NOMO-1 treated with dmso at 0.1 percent for 144 hours (cell line): ENCODE measurements at regions not wholly inside any gene's neighbourhood (a gene's known extent, or its start where the extent isn't known, plus 50 kb on each side); places are given as distances from the start of the nearest gene placed in this dataset.
"Not testable (repeated sequence)": the region's sequence is repeated elsewhere in the genome, so short reads cannot be mapped to it uniquely, and the experiment has no call there.

Experiments
- DNase-seq: peaks from one replicate; lab custom pipeline; 2025; ENCODE audit not compliant: unreplicated experiment; lab: John Stamatoyannopoulos, UW

DNA sequence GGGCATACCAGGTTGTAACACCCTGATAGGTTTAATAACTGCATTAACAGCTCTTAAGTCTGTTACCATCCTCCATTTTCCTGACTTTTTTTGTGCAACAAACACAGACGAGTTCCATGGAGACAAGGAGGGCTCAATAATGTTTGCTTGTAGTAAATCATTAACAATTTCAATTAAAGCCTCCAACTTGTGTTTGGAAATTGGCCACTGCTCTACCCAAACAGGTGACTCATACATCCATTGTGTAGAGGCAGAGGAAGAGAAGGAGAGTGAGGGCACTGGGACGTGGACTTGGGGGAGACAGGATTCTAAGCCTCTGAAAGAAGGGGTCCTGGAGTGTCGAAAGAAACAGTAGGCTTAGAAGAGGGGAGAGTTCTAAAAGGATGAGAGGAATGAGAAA, 213.6 kb upstream of the KCNN2 start:
- DNase-seq, result no peak

DNA sequence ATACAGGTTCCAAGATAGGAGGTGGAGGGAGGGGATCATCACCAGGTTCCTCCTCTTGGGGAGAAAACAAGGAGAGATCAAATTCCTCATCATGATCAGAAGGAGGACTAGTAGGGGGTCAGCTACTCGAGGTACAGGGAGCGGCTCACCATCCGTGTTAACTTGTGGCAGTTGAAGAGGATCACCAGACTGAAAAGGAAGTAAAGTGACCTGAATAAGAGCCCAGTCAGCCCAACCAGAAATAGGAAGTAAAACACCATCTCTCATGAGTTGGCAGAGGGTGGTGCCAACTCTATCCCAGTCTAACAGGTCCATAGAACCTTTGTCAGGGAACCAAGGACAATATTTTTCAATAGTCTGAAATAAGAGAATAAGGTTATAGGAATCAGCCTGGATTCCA, 213.1 kb upstream of the KCNN2 start:
- not testable (repeated sequence) for DNase-seq

DNA sequence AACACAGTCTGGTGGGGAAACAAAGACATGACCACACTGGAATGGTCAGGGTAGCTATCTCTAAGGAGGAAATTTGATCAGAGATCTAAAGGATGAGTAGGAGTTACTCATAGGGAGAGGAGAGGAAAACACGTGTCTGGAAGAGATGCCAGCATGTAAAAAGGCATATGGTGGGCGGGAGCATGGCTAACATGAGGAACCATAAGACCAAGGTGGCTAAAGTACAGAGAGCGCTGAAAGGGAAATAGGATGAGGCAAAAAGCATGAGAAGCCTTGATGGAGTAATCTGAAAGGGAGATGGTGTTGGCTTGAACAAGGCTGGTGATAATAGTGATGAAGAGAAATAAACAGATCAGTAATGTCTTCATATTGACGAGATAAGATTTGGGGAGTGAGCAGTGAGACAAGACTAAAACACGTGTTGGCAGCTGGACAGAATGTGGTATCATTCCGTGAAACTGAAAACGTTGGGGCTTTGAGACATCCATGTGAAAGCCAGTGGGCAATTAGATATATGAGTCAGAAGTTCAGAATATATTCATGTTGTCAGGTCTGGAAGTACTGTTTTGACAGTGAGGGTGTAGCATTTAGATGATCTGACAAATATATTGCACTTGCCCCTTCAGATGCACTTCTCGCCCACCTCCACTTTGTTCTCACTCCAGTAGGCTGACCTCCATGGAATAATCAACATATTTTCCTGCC, 209.1 kb upstream of the KCNN2 start:
- no peak for DNase-seq

DNA sequence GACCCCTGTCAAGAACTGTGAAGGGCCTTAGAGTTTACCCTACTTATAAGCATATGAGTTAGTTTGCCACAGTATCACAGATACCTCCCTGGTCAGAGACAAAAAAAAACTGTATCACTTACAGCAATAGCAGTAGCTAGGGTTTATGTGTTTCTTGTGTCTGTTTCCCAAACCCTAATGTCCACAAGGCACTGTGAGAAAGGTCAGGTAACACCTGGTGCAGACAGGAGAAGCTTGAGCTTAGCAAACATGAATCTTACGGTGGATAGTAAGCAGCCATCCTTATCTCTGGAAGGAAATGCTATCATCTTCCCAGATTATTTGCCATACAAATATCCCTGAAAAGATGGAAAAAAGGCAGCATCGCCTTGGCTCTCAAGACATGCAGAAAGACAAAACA, 208.5 kb upstream of the KCNN2 start:
- DNase-seq, result no peak

DNA sequence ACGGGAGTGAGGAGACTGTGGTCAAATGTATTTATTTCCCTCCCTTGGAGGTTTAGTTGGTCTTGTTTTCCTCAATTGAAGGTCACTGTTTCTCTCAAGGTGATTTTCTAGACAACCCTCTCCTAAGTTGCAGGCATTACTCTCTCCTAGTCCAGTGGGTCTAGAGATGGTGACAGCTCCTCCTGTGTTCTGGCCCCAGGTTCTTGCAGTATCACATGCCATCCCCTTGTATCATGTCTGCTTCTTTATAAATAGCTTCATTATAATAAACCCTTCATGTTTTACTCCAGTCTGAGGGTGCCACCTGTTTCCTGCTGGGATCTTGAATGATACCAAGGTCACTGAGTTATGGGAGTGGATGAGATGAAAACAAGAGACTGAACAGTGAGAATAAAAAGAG, 208.0 kb upstream of the KCNN2 start:
- no peak for DNase-seq

DNA sequence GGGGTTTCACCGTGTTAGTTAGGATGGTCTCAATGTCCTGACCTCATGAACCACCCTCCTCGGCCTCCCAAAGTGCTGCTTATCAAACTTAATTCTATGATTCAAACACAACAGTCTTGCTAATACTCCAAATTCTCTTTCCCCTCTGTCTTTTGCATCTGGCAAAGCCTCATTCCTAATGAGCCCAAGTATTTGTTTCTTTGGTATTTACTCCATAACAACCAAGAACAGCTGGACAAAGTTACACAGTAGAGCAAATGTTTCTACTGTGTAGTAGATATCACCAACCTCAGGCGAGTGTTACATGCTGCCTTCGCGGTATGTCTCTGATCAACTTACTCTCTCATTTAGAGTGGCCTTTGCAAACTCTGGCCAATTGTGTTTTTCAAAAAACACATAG, 195.8 kb upstream of the KCNN2 start:
- no peak for DNase-seq

DNA sequence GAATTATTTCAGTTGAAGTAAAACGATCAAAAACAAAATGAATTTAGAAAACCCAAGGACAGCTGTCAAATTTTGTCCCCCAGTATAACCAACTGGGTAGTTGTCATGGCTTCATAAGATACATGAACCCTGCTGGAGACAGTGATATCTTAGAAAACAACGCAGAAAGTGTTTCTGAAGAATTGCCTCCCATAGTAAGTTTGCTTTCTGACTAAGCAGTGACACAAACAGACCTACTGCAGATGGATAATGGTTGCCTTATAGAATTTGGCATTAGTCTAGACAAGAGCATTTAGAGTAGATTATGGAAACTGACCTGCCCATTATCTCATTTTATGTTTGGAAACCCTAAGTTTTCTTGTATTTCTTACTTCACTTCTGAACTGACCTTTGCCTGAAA, 187.7 kb upstream of the KCNN2 start:
- DNase-seq, result no peak

DNA sequence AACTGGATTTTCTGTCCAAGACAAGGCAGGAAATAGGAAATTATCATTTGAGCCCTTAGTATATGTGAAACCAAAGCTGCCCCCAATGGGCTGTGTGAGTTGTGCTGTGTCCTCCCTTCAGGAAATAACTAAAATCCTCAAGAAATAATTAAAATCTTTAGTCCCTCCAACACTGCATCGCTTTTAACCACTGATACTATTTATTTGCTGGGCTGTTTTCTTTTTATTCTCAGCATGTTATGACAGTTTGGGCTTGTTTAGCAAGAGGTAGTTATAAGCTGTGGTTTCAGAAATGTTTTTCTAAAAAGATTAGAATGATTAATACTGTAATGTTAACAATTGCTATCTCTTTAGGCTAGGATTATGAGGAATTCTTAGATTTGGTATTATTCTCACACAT, 187.0 kb upstream of the KCNN2 start:
- DNase-seq, result no peak

DNA sequence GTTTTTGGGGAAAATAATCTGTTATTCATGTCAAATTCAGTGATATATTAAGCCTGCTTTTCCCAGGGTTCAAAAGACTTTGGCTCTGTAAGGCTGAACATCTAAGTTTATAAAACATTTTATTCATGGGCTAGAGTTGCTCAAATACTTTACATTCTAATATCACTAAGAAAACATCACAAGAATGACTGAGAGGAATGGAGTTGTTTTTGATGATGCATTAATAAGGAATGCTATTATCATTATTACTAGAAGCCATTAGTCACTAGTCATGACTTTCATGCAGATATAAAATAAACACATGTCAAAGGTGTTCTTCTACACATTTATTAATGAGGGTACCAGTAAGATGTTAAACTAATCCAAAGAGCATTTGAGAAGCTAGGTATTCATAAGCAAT, 185.5 kb upstream of the KCNN2 start:
- DNase-seq, result no peak

DNA sequence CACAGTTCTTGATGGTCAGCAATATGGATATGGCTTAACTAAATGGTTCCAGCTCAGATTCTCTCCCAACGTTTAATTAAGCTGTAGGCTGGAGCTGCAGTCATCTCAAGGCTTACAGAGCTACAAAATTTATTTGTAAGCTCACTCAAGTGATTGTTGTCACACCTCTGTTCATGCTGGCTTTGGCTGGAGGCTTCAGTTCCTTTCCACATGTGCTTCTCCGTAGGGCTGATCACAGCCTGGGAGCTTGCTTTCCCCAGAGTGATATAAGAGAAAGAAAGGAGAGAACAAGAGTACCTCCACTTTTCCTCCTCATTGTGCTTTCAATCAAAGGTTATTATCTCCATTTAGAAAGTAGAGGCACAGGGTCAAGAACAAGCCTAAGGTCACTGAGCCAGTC, 182.7 kb upstream of the KCNN2 start:
- no peak for DNase-seq

DNA sequence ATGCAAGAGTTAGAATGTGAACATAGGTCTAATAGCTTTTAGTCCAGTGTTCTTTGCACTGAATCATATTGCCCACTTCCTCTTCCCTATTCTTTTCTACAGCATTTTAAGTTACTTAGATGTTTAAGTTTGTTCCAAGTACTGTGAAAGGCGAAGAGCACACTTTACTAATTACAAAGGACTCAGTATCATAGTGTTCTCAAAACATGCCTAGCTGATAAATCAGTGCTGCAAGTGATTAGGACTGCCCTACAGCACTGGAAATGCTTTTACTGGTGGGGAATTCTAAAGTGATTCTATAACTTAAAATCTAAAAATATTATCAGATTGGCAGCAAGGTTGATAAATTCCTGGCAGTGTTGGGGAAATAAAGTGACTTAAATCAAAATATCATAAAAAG, 177.9 kb upstream of the KCNN2 start:
- DNase-seq, result no peak

DNA sequence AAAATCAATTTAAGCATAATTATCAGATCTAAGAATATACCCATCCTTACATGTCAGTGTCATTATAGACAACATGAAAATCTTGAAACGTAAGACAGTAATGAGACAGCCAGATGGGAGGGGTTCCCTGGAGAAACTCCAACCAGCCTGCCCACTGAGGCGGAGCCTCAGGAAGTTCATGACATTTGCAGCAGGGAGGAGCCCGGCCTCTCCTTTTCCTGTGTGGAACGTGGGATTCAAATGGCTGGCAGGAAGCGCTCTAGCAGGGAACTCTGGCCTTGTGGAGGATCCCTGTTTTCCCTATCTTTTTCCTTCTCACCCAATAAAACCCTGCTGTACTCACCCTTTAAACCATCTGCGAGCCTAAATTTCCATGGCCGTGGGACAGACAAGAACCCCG, 176.6 kb upstream of the KCNN2 start:
- no peak for DNase-seq

DNA sequence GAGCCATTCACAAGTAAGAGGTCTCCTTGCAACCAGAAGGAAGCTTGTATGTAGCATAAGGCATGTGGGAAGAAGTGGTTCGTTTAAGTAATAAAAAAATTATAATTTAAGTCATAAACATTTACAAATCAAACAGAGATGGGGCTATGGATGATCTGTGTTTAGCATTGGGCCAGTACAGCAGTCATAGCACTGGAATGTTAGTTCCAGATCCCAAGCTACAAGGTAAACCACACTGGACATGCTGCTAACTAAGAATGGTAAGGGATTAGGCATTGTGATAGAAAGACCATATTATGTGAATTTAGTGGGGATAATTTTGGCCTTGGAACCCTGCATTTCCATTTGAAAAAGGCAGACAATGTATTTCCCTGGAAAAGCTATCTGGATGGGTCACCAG, 170.4 kb upstream of the KCNN2 start:
- no peak for DNase-seq

DNA sequence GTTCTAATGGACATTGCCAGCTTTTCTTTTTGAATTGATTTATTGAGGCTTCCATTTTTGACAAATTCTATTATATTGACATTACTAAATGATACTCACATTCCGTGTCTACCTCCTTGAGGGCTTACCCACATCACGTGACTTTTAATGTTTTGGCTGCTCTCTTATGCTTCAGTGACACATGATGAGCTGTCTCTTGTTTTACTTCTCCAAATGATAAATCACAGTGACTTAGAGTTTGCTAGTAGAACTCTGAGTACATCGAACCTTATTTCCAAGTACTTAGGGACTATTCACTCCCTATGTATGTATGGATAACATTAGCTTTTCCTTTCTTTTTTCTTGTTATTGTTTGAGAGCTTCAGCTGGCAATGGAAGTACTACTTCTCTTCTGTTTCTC, 169.8 kb upstream of the KCNN2 start:
- DNase-seq, result no peak

DNA sequence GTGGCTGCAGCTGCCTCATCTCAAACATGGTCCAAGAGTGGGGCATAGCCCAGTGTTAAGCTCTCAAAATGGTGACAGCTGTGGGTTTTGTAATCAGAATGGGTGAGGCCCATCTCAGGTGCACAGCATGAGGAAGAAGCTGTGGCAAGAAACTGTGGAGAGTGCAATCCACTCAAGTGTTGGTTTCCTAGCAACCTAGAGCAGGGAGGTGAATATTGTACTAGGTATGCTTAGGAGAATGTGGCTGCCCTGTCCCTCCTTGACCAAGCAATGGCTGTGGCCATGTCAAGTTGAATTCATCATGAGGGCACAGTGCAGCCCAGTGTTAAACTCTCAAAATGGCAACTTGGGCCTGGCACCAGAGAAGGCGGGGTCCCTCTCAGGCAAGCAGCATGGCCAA, 160.5 kb upstream of the KCNN2 start:
- DNase-seq, result no peak

DNA sequence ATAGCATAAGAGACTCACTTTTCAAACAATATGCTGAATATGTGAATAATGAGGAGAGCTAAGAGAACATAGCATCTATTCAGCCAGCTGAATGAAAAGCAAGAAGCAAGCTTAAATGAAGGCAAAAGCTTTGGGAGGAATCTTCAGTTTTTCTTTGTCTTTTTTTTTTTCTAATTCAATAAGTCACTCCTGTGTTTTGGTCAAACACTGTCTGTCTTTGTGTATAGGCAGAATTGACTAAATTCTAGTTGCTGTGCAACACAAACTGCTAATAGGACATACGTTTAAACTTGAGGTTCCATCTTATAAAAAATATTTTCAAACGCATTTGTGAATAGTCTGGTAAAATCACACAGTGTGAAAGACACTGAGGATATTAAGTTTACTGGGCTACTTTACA, 156.9 kb upstream of the KCNN2 start:
- no peak for DNase-seq

DNA sequence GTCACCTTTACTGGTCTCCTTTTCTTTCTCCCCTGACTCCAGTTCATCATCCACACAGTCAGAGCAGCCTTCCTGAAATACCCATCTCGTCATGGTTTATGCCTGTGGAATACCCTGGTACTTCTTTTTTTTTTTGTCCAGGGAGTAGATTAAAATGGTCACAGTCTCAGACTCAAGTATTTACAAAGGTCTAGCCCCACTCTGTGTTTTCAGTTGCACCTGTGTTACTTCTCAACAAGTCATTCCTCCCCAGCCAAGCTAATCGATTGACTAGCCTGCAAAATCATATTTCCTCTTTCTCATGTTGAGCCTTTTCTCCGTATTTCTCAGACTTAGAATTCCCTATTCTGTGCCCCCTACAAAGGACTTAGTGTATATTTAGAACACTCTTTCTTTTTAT, 155.2 kb upstream of the KCNN2 start:
- DNase-seq, result no peak

DNA sequence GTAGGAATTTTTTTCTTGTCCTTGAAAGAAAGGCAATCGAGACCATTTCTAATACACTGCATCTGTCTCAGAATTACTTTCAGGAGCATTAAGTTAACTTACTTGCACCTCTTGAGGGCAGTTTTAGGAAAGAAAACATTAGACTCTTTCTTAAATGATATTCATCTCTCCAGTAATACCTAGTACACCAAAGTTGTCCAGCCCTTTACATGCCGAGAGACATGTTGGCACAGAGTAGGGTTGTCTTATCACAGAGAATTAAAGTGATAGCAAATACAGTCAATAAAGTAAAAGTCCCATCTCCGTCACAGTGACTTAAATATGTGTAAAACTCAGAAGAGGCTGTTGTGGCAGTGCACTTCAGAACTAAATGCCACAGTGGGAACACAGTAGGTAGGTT, 154.3 kb upstream of the KCNN2 start:
- DNase-seq, result no peak

DNA sequence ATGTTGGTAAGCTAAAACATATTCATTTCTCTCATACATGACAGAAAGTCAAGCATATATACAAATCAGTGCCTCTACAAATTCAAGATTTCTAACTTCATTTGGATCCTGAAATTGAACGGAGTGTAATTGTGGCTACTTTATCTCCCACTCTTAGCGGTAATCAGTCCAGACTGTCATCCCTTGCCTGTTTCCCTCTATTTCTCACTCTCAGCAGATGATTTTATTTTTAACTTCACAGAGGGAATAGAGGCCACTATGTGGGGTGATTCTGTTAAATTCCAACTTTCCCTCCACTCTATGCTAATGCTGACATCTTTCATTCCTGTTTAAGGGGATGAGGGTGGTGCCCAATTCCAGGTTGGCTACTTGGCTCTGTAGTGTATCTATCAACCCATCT, 153.8 kb upstream of the KCNN2 start:
- no peak for DNase-seq

DNA sequence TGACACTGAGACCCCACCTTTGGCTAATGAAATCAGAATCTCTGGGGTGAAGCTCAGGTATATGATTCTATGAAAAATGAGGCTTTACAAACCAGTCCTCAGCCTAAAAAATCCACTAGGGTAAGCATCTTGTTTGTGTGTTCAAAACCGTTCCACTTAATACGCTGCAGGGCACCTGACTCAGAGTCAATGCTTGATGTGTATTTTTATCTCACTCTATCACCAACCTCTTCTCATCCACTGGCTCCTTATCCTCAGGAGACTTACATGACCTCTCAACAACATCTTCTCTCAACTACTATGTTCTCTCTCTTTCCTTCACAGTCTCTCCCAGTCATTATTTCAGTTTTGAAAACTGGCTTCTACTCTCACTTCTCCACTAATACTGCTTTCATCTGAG, 153.3 kb upstream of the KCNN2 start:
- DNase-seq, result no peak

DNA sequence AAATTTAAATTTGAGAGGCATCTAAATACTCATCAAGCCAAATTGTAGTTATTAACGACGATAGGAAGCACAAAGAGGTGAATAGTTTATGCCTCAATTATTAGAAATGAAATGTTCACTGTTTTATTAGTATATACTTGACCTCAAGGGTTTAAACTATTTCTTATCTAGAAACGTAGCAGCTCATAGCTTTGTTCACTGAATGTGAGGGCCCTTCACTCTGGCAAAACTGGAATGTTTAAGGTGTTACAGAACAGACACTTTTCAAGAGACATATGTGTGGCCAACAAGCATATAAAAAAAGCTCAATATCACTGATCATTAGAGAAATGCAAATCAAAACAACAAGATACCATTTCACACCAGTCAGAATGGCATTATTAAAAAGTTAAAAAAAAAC, 151.2 kb upstream of the KCNN2 start:
- DNase-seq, result no peak

DNA sequence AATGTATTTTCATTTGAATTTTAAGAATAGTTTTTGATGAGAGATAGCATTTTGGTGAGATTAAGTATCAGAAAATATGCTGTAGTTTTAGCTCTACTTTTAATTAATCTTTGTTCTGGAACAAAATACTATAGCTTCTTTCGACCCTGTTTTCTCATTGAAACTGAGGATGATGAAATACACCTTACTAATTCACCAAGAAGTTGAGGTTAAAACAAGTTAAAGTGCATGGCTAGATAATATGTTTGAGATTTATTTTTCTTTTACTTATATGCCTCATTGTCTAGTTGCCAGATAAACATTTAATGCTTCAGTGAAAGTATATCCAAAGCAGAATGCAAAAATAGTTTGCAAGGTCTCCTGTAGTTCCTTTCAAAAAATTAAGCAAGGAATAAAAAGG, 140.1 kb upstream of the KCNN2 start:
- no peak for DNase-seq

DNA sequence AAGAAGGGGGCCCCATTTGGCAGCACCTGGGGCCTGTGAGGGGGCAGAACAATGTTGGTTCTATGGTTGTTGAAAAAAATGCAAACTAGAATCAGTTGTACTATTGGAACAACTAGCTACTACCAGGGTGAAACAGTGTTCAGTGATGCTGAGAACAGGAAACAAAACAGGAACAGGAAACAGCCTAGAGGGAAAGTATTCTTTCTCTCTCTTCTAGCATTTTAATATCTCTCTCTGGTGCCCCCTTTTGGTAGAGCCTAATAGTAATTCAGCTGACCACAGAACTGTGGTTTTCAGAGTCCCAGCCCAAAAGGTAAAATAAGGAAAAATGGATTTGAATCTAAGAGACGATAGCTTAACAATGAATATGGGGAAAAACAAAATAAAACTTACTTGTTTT, 138.0 kb upstream of the KCNN2 start:
- DNase-seq, result no peak

DNA sequence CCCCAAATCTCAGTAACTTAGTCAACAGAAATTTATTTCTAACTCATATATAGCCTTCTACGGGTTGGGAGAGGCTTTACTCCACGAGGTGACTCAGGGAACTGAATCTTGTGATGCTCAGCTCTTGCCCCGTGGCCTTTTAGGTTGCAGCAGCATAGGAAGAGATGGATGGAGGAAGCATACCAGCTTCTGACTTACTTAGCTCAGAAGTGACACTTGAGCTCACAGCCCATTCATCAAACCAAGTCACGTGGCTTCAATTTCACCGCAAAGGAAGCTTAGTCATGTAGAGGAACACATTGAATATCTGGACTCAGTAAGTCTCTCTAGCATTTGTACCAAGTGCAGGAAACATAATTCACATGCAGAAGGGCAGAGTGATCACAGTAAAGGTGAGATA, 124.1 kb upstream of the KCNN2 start:
- DNase-seq, result peak; percentile 11
